HG03558 (cell line): ENCODE measurements at regions not wholly inside any gene's neighbourhood (a gene's known extent, or its start where the extent isn't known, plus 50 kb on each side); places are given as distances from the start of the nearest gene placed in this dataset.

Source experiments
- ATAC-seq: cut with Tn5 transposase; IDR thresholded peaks from one replicate; pipeline ENCODE4 v1.9.1; 2021; ENCODE audit warnings: moderate number of reproducible peaks; ENCODE audit not compliant: unreplicated experiment; ENCODE audit errors: extremely low read depth

- ATAC-seq: no peak
Observed at GRCh38 chr3:135837977-135838631, 127.4 kb upstream of the PPP2R3A start.

DNA sequence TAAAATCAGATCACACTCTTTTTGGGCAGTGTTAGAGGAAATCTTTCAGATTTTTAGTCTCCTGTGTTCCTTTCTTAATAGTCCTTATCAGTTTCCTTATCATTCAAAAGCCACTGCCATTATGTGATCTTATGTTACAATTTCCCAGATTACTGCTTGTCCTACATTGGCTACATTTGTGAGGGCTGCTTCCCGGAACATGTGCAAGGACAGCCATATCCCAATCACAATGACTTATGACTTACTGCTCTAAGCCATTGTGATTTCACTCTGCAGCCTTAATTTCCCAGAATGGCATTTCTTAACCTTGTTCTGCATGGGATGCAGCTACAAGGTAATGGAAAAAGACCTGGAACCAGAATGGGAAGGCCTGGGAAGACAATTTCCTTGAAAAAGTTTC, 125.1 kb upstream of the PPP2R3A start:
- ATAC-seq: no peak

DNA sequence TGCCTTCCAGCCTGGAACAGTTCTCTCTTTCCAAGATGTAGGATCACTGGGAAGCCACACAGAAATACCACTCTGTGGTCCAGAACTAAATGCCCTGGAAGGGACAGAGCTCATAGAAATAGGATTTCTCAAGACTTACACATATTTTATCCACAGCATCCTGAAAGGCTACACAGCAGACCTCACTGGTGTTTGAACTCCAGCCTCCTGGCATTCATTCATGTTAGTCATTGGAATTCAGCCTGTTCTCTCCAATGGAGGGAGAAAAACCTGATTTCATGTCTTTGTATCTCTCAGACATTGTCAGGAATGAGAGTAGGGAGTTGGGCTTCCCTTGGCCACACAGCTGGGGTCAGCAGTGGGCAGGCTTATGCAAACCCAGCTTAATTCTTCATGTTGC, 121.1 kb upstream of the PPP2R3A start:
- ATAC-seq: no peak

GRCh38 chr3:135848051-135848450, 117.5 kb upstream of the PPP2R3A start:
- no peak for ATAC-seq

DNA sequence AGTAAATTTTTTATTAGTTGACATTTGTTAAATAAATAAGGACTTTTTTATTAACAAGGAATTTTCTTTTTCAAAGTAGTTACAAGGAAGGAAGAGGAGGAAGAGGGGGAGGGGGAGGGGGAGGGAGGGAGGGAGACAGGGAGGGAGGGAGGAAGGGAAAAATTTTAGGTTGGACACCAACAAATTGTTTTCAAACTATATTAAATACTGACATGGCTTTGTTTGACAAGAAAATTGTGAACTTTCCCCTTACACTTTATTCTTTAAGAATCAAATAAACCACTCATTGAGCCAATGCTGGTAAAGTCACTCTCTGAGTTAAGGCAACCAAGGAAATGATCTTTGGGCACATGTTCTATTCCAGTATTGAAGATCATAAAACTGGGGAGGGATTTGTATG, 115.7 kb upstream of the PPP2R3A start:
- no peak for ATAC-seq

DNA sequence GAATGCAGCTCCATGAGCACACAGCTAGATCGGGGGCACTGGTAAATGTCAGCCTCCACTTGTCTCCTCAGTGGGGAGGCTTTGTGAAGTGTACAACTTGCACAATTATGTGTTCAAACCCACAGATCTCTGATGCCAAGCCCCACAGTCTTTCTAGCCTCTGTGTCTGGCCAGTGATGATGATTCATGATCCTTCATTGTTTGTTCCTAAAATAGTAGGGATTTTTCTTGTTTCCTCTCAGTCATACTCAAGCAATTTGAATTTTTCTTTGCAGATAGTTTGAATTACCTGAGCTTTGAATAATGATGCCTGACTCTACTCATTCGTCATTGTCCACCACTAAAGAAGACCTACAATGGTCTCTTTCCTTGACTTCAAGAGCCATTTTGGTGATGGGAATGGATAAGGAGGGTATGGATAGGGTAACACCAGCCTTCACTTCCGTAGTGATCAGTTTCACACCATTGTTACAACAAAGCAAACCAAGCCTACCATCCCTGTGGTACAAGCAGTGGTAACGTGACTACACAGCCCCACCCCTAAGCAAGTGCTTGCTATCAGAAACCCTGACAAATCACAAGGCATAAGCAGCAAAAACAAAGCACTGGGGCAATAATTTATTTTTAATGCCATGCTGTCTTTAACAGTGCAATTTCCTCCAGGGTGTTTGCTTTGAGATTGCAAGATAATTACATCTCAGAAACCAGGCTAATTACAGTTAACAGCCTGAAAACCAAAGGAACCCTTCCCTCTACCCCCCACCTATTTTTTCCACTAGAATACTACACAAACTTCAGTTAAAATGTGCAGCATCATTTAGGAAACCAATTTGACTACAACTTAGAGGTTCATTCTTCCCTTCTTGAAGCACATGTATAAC, 114.1 kb upstream of the PPP2R3A start:
- no peak for ATAC-seq

DNA sequence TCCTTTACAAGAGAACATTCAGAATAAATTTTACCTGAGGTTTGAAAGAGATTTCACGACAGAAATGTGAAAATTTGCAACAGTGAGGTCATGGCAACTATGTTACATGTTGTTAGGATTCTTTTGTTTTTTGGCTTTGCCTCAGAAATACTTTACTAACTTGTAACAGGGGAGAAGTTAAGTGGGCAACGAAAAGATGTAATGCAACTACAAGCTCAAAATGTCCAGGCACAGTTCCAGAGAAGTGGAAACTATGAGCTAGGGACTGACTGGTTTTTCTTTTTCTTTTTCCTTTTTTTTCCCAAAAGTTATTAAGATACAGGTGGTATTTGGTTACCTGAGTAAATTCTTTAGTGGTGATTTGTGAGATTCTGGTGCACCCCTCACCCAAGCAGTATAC, 111.5 kb upstream of the PPP2R3A start:
- no peak for ATAC-seq

- no peak for ATAC-seq
Observed at GRCh38 chr3:135860761-135861160, 104.8 kb upstream of the PPP2R3A start.

GRCh38 chr3:135862361-135862760, 103.2 kb upstream of the PPP2R3A start:
- ATAC-seq: no peak

DNA sequence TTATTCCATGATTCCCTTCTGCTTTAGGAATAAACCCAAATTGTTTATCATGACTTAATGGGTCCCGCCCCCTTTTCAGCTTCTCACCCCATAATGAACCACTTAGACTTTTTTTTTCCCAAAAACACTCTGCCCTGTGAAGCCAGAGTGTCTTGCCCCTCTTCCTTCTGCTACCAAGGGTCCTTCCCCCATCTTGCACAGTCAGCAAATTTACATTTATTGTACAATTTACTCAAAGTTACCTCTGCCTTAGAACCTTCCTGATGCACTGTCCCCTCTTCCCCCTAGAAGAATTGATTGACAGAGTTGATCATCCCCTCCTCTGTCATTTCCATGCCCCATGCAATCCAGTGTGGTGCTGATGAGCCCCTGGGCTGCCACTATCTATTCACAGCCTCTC, 101.5 kb upstream of the PPP2R3A start:
- ATAC-seq: no peak

GRCh38 chr3:135865085-135865484, 100.4 kb upstream of the PPP2R3A start:
- ATAC-seq: no peak

- no peak for ATAC-seq
Observed at GRCh38 chr3:135865553-135865952, 100.0 kb upstream of the PPP2R3A start.

GRCh38 chr3:135867911-135868310, 97.6 kb upstream of the PPP2R3A start:
- ATAC-seq: no peak

- no peak for ATAC-seq
Observed at GRCh38 chr3:135868801-135869200, 96.7 kb upstream of the PPP2R3A start.

- ATAC-seq: no peak
Observed at GRCh38 chr3:135869439-135870105, 96.0 kb upstream of the PPP2R3A start.

- no peak for ATAC-seq
Observed at GRCh38 chr3:135871311-135871710, 94.2 kb upstream of the PPP2R3A start.

GRCh38 chr3:135874035-135874434, 91.5 kb upstream of the PPP2R3A start:
- ATAC-seq: no peak

- no peak for ATAC-seq
Observed at GRCh38 chr3:135878501-135878900, 87.0 kb upstream of the PPP2R3A start.

- ATAC-seq: no peak
Observed at GRCh38 chr3:135885885-135886284, 79.6 kb upstream of the PPP2R3A start.

- ATAC-seq: no peak
Observed at GRCh38 chr3:135887220-135887619, 78.3 kb upstream of the PPP2R3A start.

- ATAC-seq: no peak
Observed at GRCh38 chr3:135889443-135889842, 76.1 kb upstream of the PPP2R3A start.
